ENCODE measurements at regions not wholly inside any gene's neighbourhood (a gene's known extent, or its start where the extent isn't known, plus 50 kb on each side); places are given as distances from the start of the nearest gene placed in this dataset.

DNA sequence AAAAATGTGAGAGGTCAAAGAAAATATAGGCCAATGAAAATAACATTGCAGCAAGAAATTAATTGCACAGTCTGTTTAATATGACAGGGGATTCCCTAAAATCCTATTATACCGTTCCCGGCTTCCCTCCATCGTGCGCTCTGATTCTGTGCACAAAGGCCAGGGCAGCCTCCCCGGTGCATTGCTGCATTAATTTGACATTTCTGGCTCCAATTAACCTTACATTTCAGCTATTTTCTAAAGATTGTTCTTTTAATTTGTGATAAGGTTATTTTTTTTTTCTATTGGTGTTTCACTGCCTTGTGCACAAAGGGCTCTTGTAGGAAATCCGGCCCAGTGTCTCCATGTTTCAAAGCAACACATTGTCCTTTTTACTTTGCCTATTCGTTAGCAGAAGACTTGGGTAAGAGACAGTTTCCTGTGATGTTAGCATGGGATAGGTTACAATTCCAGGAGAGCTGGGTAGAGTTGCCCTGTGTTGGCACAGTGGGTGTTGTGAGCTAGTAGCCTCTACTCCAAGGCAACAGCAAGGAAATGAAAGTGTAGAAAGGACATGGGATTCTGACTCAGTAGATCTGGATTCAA lies 257.3 kb upstream of the IGF1R start:
- DNase-seq (ENCODE audit: low read depth): no peak

DNA sequence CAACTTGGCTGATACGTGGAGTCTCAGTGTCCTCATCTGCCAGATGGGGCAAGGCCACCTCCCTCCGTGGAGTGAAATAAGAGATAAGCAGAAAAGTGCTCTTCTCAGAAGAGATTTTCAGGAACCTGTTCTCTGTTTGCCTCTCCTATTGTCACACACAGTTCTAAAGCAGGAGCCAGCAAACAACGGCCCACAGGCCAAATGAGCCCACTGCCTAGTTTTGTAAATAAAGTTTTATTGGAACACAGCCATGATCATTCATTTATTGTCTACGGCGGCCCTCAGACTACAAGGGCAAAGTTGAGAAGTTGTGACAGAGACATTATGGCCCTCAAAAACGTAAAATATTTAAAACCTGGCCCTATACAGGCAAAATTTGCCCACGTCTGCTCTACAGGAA lies 256.8 kb upstream of the IGF1R start:
- no peak for DNase-seq (ENCODE audit: low read depth)

DNA sequence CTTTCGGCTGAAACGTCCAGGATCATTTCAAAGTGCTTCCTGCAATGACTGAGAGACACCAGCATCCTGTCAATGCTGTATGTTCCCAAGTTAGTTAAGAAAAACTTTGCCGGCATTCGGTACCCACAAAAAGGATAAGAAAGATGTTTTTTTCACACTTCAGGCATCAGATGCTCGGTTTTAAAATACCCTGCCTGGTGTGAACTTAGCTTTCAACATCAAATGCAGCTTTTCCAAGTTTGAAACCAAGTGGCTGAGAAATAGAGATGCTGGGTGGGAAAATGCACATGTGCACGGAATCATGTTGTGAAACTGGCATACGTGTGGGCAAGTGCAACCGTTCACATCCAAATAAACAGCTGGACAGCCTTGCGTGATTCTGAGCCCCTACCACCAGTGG lies 254.9 kb upstream of the IGF1R start:
- DNase-seq (ENCODE audit: low read depth): no peak

DNA sequence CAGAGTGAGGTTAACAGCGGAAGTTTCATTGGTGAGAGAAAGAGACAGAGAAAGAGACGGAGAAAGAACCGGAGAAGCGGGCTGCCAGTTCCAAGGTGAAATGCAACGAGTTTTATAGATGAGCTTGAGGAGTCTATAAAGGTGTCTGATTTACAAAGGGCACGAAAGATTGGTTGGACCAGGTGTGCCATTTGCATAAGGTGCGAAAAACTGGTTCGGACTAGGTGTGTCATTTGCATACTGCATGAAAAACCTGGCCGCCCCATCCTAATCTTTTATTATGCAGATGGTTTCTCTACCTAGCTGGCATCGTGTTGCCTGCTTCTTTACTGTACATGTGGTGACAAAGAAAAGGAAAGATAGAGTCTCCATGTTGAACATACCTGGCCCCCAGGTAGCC lies 253.8 kb upstream of the IGF1R start:
- no peak for DNase-seq (ENCODE audit: low read depth)

DNA sequence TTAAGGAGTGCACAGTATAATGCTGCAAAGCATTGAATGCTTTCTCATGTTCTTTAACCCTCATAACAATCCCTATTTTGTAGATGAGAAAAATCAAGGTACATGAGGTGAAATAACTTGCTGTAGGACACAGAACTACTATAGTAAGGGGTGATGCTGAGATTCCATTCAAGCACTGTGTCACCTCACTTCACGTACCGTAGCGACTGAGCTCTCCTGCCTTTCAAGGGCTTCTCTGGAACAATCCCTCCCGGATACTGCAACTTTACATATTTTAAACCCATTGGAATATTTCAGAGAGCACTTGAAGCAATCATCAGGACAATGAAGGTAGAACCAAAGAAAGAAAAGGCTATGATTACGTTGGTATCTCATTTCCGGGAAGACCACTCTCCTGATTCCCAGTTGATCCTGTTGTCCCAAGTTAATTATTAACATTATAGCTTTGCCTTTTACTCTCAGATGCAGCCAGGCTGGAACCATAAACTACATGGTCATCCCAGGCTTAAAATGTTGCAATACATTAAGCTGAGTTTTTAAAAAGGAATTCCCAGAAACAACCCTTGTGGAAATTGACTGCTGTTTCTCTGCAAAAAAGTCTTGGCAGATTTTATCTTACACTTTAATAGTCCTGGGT lies 252.2 kb upstream of the IGF1R start:
- DNase-seq (ENCODE audit: low read depth): no peak

DNA sequence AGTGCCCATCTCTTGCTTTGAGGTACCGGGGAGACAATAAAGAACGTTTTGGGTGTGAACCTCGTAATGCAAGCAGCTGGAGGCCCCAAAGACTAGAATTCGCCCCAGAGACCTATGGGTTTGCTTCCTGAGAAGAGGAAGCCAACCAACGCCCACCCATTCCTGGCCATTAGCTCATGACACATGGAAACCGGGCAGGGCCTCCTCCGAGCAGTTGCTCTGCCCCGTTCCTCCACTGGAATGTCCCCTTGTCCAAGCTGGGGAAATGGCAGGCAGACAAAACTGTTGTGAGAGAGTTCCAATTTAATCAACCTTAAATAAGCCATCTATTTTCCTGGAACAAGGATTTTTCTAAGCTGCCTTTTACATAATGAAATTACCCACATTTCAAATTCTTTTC lies 250.9 kb upstream of the IGF1R start:
- DNase-seq (ENCODE audit: low read depth): no peak

DNA sequence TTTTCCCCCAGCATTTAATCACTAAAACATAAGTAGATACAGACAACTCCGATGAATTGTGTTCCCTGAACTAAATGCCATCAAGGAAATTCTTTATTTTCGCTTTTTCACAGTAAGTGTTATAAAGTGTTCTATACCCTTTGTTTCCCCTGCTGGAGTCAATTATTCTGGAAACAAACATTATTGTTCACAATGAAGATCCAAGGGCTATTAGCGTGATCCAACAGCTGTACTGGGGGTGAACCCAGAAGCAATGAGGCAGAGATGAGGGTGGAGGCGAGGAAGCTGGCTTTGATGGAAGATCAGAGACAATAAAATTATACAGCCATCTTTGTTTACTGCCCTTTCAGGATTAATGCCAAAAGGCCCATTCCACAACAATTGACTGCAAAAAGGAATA lies 250.3 kb upstream of the IGF1R start:
- DNase-seq (ENCODE audit: low read depth): no peak

DNA sequence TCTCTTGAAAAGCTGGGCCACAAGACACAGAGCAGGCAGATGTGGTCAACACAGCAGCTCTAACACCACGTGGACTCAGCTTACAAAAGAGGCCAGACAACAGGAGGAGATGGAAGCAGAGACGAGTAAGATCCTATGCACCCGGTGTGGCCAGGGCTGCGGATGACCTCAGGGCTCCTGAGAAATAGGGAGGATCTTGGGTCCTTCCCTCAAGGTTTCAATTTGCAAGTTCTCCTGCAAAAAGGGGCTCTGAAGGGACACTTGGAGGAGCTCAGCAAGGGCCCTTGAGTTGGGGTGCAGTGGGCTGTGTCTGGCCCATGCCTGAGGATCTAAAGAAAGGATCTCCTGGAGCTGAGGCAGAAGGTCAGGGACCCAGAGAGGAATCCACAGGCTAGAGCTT lies 249.5 kb upstream of the IGF1R start:
- no peak for DNase-seq (ENCODE audit: low read depth)

DNA sequence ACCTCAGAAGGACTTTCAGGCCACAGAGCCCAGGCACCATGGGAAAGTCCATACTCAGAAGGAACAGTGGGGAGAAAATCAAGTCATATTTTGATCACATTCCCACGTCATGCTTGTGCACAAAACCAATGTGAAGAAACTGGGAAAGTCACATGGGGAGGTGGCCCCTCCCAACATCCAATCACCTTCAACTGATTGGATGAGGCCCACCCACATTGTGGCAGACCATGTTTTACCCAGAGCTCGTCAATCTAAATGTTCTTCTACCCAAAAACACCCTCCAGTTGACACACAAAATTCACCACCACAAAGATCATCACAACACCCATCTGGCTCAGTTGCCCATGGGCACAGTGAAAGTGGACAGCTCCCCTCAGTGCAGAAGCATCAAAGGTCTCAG lies 248.2 kb upstream of the IGF1R start:
- no peak for DNase-seq (ENCODE audit: low read depth)

DNA sequence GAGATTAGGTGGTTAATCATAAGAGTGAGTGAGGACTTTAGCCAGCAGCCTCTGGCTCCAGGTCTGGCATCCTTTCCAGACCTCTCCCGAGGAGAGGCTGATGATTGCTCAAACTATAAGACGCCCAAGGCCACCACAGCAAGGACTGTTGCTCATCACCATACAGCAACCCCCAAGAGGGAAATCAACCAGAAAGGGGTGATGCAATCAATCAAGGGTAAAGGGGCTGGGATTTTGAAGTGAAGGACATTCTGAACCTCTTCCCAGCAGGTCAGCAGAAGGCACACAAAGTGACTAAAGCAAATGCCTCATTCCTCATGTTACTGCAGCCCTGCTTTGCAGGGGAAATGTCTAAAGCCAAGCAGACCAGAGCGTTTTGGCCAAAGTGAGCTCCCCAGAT lies 247.3 kb upstream of the IGF1R start:
- no peak for DNase-seq (ENCODE audit: low read depth)

DNA sequence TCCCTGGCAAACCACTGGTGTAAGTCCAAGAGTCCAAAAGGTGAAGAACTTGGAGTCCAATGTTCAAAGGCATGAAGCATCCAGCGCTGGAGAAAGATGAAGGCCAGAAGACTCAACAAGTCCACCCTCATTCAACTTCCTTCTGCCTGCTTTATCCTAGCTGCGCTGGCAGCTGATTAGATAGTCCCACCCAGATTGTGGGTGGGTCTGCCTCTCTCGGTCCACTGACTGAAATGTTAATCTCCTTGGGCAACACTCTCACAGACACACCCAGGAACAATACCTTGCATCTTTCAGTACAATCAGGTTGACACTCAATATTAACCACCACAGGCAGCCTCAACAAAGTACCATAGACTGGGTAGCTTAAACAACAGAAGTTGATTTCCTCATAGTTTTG lies 245.9 kb upstream of the IGF1R start:
- no peak for DNase-seq (ENCODE audit: low read depth)

DNA sequence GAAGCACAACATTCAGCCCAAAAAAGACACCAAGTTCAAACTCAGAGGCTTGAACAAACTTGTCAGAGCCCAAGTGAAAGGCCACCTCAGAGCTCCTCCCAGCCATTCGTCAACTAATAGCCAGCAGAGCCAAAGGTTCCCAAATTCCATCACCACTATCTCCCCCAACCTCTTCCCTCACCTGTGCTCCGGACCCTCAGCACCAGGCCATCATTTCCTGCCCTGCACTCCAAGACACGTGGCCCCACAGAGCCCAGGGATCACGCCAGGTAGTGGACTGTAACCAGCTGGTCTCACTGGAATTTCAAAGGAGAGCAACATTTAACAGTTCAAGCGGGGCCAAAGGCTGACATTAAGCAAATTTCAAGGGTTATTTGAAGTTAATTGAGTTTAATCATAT lies 245.2 kb upstream of the IGF1R start:
- DNase-seq (ENCODE audit: low read depth): no peak

DNA sequence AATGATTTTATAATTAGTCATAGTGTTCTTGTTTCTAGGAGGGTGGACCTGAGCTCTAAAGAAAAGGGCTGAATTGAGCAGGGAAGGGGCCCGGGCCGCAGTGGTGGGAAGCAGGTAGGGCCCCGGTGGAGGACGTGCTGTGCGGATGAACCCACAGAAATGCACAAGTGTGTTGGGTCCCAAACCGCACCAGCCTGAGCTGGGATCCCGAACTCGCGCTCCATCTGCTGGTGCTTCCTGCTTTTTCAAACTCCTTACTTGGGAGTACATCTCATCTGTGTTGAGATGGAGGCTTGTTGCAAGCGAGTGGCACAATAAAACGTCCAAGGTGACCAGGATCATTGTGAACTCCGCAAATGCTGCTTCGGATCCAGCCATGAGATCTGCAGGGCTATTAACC lies 244.8 kb upstream of the IGF1R start:
- DNase-seq (ENCODE audit: low read depth): no peak

DNA sequence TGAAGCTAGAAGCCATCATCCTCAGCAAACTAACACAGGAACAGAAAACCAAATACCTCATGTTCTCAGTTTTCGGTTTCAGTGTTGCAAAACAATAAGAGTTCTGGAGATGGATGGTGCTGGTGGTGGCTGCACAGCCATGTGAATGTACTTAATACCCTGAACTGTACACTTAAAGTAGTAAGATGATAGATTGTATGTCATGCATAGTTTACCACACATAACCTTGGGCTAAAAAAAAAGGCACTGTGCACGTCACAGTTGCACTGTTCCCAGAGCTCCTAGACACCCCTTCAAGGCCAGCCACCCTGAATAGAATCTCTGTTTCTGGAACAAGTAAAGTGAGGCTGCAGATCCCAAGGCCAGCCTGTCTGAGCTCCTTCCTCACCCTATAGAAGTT lies 243.3 kb upstream of the IGF1R start:
- DNase-seq (ENCODE audit: low read depth): no peak

DNA sequence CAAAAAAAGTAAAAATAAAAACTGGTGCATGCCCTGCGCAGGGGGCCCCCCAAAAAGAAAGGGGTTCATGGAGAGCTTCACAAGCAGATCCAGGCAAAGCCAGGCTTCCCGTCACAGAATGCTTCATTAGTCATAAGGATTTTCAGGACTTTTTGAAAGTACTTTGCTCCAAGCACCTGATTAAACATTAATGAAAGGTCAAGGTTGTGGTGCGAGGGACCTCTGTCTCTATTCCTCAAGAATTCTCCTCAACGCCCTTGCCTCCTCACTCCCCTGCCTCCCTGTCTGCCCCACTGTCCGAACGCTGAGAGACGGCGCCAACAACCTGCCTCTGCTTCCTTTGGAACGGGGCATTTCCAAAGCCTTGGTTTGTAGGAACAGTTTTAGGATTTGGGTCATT lies 240.1 kb upstream of the IGF1R start:
- no peak for DNase-seq (ENCODE audit: low read depth)

DNA sequence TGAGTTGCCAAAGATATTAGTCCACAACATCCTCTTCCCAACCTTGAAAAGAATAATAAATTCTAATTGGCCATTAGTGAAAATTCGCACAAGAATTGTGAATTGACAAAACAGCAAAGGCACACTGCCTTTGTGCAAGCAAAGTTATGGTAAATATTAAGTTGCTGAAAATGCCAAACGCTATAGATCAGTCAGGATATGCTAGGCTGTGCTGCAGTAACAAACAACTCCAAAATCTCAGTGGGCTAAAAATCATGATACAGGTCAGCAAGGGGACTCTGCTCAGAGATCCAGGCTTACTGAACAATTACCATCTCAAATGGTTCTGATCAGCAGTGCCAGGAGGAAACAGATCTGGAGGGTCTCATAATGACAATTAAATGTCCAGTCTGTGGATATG lies 238.0 kb upstream of the IGF1R start:
- no peak for DNase-seq (ENCODE audit: low read depth)

DNA sequence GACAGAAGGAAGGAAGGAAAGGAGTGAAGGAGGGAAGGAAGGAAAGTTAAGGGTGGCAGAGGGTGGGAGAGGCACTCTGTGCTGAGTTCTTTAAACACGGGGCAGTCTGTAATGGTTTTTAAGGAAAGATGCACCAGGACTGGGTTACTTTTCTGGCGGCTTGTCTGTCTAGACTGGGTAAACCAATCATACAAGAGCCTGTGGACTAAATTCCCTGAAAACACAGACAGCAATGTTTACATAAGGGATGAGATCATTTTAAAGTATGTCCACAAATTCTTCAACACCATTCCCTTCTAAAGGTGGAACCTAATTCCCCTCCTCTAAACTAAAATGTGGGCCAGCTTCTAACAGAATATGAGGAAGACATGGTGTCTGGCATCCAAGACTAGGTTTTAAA lies 235.5 kb upstream of the IGF1R start:
- DNase-seq (ENCODE audit: low read depth): no peak

DNA sequence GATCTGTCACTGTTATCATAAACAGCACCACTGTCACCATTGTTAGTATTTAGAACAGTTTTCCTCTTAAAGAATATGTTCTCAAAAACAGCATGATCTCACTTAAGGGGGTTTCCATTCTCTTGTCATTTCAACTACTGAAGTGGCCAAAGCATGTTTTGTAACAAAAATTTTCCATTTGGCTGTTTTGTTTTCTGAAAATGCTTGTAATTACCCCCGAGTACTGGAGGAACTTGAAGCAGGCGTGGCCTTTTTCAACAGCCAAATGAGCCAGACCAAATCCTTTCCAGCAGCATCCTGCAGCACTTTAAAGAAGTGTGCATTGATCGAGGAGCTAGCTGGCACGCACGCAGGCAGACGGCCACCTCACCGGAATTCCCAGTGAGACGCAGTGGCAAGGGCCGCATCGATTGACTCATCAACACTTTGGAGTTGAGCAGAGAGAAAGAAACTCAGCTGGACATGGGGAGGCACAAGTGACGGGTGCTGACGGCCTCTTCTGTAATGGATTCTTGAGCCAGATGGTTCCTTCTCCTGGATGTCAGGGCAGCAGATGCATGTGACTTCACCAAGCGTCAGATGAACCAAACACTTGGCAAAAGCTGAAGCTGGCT lies 234.3 kb upstream of the IGF1R start:
- DNase-seq (ENCODE audit: low read depth): no peak

DNA sequence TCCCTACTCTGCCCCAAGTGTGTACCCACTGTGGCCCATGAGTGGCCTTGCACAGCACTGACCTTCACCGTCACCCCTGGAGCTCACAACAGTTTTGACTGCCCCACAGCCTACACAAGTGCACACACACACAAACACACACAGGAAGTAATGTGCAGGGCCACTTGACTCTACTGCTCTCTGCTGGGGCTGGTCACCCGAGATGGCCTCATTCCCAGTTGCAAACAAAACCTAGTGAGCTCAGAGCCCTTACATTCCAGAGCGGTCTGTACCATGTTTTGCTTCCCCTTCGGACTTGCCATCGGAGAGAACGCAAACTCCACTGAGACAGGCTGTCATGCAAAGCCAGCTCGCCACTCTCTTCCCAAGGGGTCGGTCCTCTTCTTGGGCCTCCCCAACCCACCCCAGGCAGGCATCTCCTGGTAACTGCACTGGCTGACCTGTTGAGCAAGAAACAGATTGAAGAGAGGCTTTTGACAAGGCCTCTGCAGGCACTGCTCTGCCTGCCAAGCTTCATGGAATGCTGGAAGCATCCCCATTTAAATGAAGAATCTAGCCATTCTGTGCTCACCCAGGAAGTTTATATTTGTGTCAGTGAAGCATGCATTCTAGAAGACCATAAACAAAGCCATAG lies 232.0 kb upstream of the IGF1R start:
- no peak for DNase-seq (ENCODE audit: low read depth)

DNA sequence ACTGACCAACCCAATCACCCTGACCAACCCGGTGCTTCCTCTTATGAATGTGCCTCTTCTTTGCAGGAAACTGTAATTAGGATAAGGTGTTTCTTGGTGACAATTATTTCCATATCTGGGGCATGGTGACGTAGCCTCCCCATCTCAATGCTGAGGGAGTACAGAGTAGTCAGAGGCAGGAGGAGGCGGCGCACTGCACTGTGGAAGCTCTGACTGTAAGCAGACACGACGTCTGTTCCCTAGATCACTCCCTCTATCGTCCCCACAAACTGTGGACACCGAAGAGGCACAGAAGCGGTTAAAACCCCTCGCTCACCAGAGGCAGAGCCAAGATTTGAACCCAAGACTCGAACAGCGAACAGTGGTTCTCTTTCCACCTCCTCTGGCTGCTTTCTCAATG lies 231.0 kb upstream of the IGF1R start:
- no peak for DNase-seq (ENCODE audit: low read depth)

DNA sequence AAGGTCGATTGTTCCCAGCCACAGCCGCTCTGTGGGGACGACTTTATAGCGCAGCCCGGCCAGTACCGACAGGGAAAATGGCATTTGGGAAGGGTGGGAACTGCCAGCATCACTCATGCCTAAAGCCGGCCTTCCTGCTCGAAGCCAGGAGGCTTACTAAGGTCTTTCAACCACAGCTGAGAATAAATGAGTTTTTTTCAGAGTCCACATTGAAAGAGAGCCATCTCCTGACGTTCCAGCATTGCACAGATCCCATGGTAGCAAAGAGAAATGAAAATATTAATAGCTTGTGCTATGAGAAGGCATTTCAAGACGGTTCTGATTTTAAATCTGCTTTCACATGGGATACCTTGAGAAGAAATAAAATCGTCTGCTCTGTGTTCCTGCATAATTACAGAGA lies 230.2 kb upstream of the IGF1R start:
- no peak for DNase-seq (ENCODE audit: low read depth)

DNA sequence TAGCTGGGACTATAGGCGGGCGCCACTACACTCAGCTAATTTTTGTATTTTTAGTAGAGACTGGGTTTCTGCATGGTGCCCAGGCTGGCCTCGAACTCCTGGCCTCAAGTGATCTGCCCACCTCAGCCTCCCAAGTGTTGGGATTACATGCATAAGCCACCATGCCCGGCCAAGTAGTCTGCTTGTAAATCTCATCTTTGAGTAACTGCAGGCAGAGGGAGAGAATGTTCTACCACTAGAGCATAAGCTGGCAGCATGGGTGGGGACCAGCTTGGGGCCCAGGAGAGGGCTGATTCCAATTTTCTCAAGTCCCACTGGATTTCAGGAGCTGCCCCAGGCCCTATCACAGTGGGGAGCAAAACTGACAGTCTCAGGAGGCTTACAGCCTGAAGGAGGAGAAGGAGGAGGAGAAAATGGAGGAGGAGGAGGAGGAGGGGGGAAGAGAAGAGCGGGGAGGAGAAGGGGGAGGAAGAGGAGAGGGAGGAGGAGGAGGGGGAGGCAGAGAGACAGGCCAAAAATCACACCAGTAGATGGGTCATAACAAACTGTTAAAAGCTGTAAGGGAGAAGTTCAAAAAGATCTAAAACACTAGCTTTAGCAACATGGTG lies 229.1 kb upstream of the IGF1R start:
- DNase-seq (ENCODE audit: low read depth): no peak

DNA sequence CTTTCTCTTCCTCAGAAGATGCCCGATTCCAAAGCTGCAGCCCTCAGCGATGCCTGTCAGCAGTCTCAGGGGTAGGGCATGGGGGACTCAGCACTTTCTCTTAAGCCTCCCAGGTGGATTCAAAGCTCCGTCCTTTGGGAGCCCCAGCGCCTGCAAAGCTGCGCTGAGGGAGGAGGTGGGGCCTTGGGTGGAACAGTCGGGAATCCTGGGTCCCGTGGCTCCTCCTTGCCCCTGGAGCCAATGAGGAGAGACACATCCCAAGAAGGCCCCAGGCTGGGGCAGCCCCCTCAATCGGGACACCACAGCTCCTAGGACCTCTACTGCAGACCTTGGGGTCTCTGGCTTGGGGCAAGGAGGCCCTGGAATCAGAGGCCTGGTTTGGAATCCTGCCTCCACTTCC lies 227.5 kb upstream of the IGF1R start:
- DNase-seq (ENCODE audit: low read depth): no peak
